SH-SY5Y (cell line): ENCODE measurements at regions not wholly inside any gene's neighbourhood (a gene's known extent, or its start where the extent isn't known, plus 50 kb on each side); places are given as distances from the start of the nearest gene placed in this dataset.

Source experiments
- GATA2 ChIP-seq: IDR thresholded peaks from 2 replicates; pipeline ENCODE4 v1.6.1; 2011; ENCODE audit warnings: mild to moderate bottlenecking, low read depth, low read length
- GATA3 ChIP-seq: IDR thresholded peaks from 2 replicates; pipeline ENCODE4 v1.6.1; 2011; ENCODE audit warnings: low read depth, mild to moderate bottlenecking, low read length, moderate library complexity

GRCh38 chr2:172370821-172371455 is 56.4 kb upstream of the ITGA6 start:
- TF ChIP-seq GATA2 (no peak), GATA3 (no peak)
